ENCODE measurements at regions not wholly inside any gene's neighbourhood (a gene's known extent, or its start where the extent isn't known, plus 50 kb on each side); places are given as distances from the start of the nearest gene placed in this dataset.

GRCh38 chr5:89010512-89010911 lies 127.5 kb upstream of the MEF2C start:
- H3K27me3 Mint-ChIP-seq: no peaks in the 10 kb centered on the region
- no peaks in the 10 kb centered on the region for H3K9me3 Mint-ChIP-seq (ENCODE audit: low read depth)
- DNase-seq (ENCODE audit: low spot score, unreplicated experiment): no peak
- no peak for TF ChIP-seq CTCF (IDR thresholded peaks at IDR 0.05; ENCODE audit: unreplicated experiment)
- no peak overlapping the region for H3K27ac Mint-ChIP-seq
- no peaks in the 10 kb centered on the region for H3K4me1 Mint-ChIP-seq (ENCODE audit: low read depth)
- H3K36me3 Mint-ChIP-seq (ENCODE audit: insufficient read depth): no peaks in the 10 kb centered on the region
- no peak overlapping the region for H3K4me3 Mint-ChIP-seq (ENCODE audit: low read depth)

GRCh38 chr5:89008291-89008690 lies 125.3 kb upstream of the MEF2C start:
- peaks cover 7% of the 10 kb centered on the region for H3K9me3 Mint-ChIP-seq (ENCODE audit: low read depth)
- DNase-seq (ENCODE audit: low spot score, unreplicated experiment): no peak
- H3K4me3 Mint-ChIP-seq (ENCODE audit: low read depth): no peak overlapping the region
- TF ChIP-seq CTCF (IDR thresholded peaks at IDR 0.05; ENCODE audit: unreplicated experiment): no peak
- no peaks in the 10 kb centered on the region for H3K36me3 Mint-ChIP-seq (ENCODE audit: insufficient read depth)
- no peaks in the 10 kb centered on the region for H3K4me1 Mint-ChIP-seq (ENCODE audit: low read depth)
- no peaks in the 10 kb centered on the region for H3K27me3 Mint-ChIP-seq
- no peak overlapping the region for H3K27ac Mint-ChIP-seq

- Mint-ChIP-seq H3K36me3 (ENCODE audit: insufficient read depth) (no peaks in the 10 kb centered on the region), H3K4me1 (ENCODE audit: low read depth) (no peaks in the 10 kb centered on the region), H3K27ac (no peak overlapping the region), H3K4me3 (ENCODE audit: low read depth) (no peak overlapping the region), H3K27me3 (no peaks in the 10 kb centered on the region), H3K9me3 (ENCODE audit: low read depth) (peaks cover 10% of the 10 kb centered on the region)
- TF ChIP-seq CTCF (IDR thresholded peaks at IDR 0.05; ENCODE audit: unreplicated experiment): no peak
- DNase-seq (ENCODE audit: low spot score, unreplicated experiment): no peak
Measured at GRCh38 chr5:89005990-89006389, 123.0 kb upstream of the MEF2C start.

GRCh38 chr5:89004379-89004778 lies 121.4 kb upstream of the MEF2C start:
- H3K4me3 Mint-ChIP-seq (ENCODE audit: low read depth): no peak overlapping the region

GRCh38 chr5:89003563-89004036 lies 120.6 kb upstream of the MEF2C start:
- no peak for TF ChIP-seq CTCF (IDR thresholded peaks at IDR 0.05; ENCODE audit: unreplicated experiment)
- H3K36me3 Mint-ChIP-seq (ENCODE audit: insufficient read depth): no peaks in the 10 kb centered on the region
- H3K27me3 Mint-ChIP-seq: no peaks in the 10 kb centered on the region
- H3K27ac Mint-ChIP-seq: no peak overlapping the region
- no peak for DNase-seq (ENCODE audit: low spot score, unreplicated experiment)
- H3K9me3 Mint-ChIP-seq (ENCODE audit: low read depth): peaks cover 10% of the 10 kb centered on the region
- no peaks in the 10 kb centered on the region for H3K4me1 Mint-ChIP-seq (ENCODE audit: low read depth)
- no peak overlapping the region for H3K4me3 Mint-ChIP-seq (ENCODE audit: low read depth)

More at GRCh38 chr5:89004379-89004778, 121.4 kb upstream of the MEF2C start:
- no peak for TF ChIP-seq CTCF (IDR thresholded peaks at IDR 0.05; ENCODE audit: unreplicated experiment)
- no peaks in the 10 kb centered on the region for H3K36me3 Mint-ChIP-seq (ENCODE audit: insufficient read depth)
- no peak for DNase-seq (ENCODE audit: low spot score, unreplicated experiment)
- H3K9me3 Mint-ChIP-seq (ENCODE audit: low read depth): peaks cover 10% of the 10 kb centered on the region
- no peaks in the 10 kb centered on the region for H3K27me3 Mint-ChIP-seq
- no peak overlapping the region for H3K27ac Mint-ChIP-seq
- H3K4me1 Mint-ChIP-seq (ENCODE audit: low read depth): no peaks in the 10 kb centered on the region
